ENCODE measurements at regions not wholly inside any gene's neighbourhood (a gene's known extent, or its start where the extent isn't known, plus 50 kb on each side); places are given as distances from the start of the nearest gene placed in this dataset.

DNA sequence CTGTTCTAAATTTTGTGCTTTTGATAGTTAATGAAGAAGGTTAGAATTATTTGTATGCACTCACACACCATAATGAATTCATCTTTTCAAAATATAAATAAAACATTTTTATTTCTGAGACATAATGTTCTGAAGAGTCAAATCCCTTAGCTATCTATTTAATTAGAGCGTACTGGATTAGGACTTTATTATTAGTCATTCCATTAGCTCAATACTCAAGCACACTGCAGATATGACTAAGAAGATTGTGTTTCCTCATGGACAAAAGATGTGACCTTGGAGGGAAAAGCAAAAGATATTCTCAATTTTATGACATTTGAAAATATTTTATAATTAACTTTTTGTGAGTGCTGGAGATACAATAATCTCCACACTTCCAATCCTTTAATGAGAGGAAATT, 666.4 kb downstream of the CD109 start:
- TF ChIP-seq, protein P1, sequence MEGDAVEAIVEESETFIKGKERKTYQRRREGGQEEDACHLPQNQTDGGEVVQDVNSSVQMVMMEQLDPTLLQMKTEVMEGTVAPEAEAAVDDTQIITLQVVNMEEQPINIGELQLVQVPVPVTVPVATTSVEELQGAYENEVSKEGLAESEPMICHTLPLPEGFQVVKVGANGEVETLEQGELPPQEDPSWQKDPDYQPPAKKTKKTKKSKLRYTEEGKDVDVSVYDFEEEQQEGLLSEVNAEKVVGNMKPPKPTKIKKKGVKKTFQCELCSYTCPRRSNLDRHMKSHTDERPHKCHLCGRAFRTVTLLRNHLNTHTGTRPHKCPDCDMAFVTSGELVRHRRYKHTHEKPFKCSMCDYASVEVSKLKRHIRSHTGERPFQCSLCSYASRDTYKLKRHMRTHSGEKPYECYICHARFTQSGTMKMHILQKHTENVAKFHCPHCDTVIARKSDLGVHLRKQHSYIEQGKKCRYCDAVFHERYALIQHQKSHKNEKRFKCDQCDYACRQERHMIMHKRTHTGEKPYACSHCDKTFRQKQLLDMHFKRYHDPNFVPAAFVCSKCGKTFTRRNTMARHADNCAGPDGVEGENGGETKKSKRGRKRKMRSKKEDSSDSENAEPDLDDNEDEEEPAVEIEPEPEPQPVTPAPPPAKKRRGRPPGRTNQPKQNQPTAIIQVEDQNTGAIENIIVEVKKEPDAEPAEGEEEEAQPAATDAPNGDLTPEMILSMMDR (IDR thresholded peaks at IDR 0.05; ENCODE audit: insufficient read depth, low read depth, low read length) = no peak
- no peak for TF ChIP-seq EZH2 (IDR thresholded peaks at IDR 0.05; ENCODE audit: insufficient read depth, low read length)

Measured in astrocyte (in vitro differentiated cells and primary cell).